ENCODE measurements at regions not wholly inside any gene's neighbourhood (a gene's known extent, or its start where the extent isn't known, plus 50 kb on each side); places are given as distances from the start of the nearest gene placed in this dataset.

DNA sequence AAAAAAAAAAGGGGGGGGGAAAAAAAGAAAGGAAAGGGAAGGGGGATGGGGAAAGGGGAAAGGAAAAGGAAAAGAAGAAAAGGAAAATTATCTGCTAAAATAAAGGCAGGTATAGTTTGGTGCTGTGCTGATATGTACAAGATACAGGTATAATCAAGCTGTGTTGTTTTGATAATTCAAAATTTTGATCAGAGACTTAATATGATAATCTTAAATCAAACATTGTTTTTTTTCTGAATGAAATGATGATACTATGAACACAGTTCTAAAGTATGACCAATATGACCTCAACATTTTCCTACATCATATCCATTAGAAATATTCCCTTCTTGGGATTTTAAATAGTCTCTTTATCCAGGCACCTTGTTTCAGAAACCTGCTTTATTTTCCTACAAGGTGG lies 115.6 kb upstream of the TRPM3 start:
- H3K36me3 Mint-ChIP-seq = no peaks in the 10 kb centered on the region
- H3K4me1 Mint-ChIP-seq (ENCODE audit: unreplicated experiment) = no peaks in the 10 kb centered on the region
- no peak for DNase-seq (ENCODE audit: extremely low spot score, unreplicated experiment)
- H3K9me3 Mint-ChIP-seq = no peaks in the 10 kb centered on the region
- H3K4me3 Mint-ChIP-seq = no peak overlapping the region
- no peaks in the 10 kb centered on the region for H3K27me3 Mint-ChIP-seq
- no peak overlapping the region for H3K27ac Mint-ChIP-seq
- no peak for TF ChIP-seq CTCF (conservative IDR thresholded peaks at IDR 0.05)

GRCh38 chr9:71233646-71234045 lies 112.2 kb upstream of the TRPM3 start:
- no peak for DNase-seq (ENCODE audit: extremely low spot score, unreplicated experiment)
- no peak for TF ChIP-seq CTCF (conservative IDR thresholded peaks at IDR 0.05)
- no peaks in the 10 kb centered on the region for H3K4me1 Mint-ChIP-seq (ENCODE audit: unreplicated experiment)
- no peak overlapping the region for H3K27ac Mint-ChIP-seq
- no peaks in the 10 kb centered on the region for H3K9me3 Mint-ChIP-seq
- no peaks in the 10 kb centered on the region for H3K27me3 Mint-ChIP-seq
- no peaks in the 10 kb centered on the region for H3K36me3 Mint-ChIP-seq
- no peak overlapping the region for H3K4me3 Mint-ChIP-seq

- no peak overlapping the region for H3K27ac Mint-ChIP-seq
These were observed 102.6 kb upstream of the TRPM3 start for GRCh38 chr9:71223953-71224538.

GRCh38 chr9:71218774-71219173 lies 97.4 kb upstream of the TRPM3 start:
- no peak for DNase-seq (ENCODE audit: extremely low spot score, unreplicated experiment)
- peaks cover 5% of the 10 kb centered on the region for H3K9me3 Mint-ChIP-seq

More at GRCh38 chr9:71223953-71224538, 102.6 kb upstream of the TRPM3 start:
- DNase-seq (ENCODE audit: extremely low spot score, unreplicated experiment) = no peak
- Mint-ChIP-seq H3K9me3 (peaks cover 7% of the 10 kb centered on the region), H3K36me3 (no peaks in the 10 kb centered on the region), H3K4me1 (ENCODE audit: unreplicated experiment) (no peaks in the 10 kb centered on the region), H3K4me3 (no peak overlapping the region), H3K27me3 (no peaks in the 10 kb centered on the region)
- TF ChIP-seq CTCF (conservative IDR thresholded peaks at IDR 0.05) = no peak

DNA sequence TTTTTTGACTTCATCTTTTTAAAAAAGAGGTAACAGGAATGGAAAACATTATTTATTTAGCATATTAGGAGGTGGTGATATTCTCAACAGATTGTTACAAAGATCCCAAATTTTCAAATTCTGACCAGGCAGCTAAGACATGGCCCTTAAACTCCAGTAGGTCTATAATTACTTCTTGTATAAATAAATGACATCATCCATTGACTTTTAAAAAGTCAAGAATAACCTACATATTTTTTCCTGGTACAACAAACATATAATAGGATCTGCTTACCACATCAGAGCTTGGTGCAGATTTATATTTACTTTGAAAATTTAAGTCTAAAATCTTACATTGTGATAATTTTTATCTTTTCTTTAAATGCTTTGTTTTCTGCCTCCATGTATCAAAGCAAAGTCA lies 92.2 kb upstream of the TRPM3 start:
- Mint-ChIP-seq H3K27me3 (no peaks in the 10 kb centered on the region), H3K9me3 (peaks cover 5% of the 10 kb centered on the region), H3K4me3 (no peak overlapping the region), H3K27ac (no peak overlapping the region), H3K36me3 (no peaks in the 10 kb centered on the region), H3K4me1 (ENCODE audit: unreplicated experiment) (no peaks in the 10 kb centered on the region)
- DNase-seq (ENCODE audit: extremely low spot score, unreplicated experiment) = no peak
- TF ChIP-seq CTCF (conservative IDR thresholded peaks at IDR 0.05) = no peak

More at GRCh38 chr9:71218774-71219173, 97.4 kb upstream of the TRPM3 start:
- H3K36me3 Mint-ChIP-seq = no peaks in the 10 kb centered on the region
- no peak overlapping the region for H3K27ac Mint-ChIP-seq
- H3K4me3 Mint-ChIP-seq = no peak overlapping the region
- H3K4me1 Mint-ChIP-seq (ENCODE audit: unreplicated experiment) = no peaks in the 10 kb centered on the region
- TF ChIP-seq CTCF (conservative IDR thresholded peaks at IDR 0.05) = no peak
- no peaks in the 10 kb centered on the region for H3K27me3 Mint-ChIP-seq

DNA sequence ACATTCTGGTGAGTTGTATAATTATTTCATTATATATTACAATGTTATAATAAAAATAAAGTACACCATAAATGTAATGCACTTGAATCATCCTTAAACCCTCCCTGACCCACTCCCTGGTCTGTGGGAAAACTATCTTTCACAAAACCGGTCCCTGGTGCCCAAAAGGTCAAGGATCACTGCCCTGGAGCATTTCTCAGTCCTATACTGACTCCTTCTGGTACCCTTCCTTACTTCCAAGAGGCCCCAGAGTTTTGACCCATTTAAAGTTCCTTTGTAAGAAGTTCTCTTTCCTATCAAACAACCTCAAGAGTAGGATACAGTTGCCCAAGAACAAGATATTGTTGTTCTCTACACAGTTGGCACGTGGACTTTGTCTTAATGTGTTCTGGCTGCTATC lies 88.9 kb upstream of the TRPM3 start:
- Mint-ChIP-seq H3K27ac (no peak overlapping the region), H3K4me1 (ENCODE audit: unreplicated experiment) (no peaks in the 10 kb centered on the region), H3K9me3 (peaks cover 5% of the 10 kb centered on the region), H3K36me3 (no peaks in the 10 kb centered on the region), H3K27me3 (no peaks in the 10 kb centered on the region), H3K4me3 (no peak overlapping the region)
- TF ChIP-seq CTCF (conservative IDR thresholded peaks at IDR 0.05) = no peak
- DNase-seq (ENCODE audit: extremely low spot score, unreplicated experiment) = no peak

Data from type B pancreatic cell (in vitro differentiated cells).